Endothelial cell of umbilical vein (primary cell): ENCODE measurements at regions not wholly inside any gene's neighbourhood (a gene's known extent, or its start where the extent isn't known, plus 50 kb on each side); places are given as distances from the start of the nearest gene placed in this dataset.

Experiments used
- BruUV-seq: library from RNA; stranded (reverse); fragments of 400-500 nt; replicated peaks from 2 replicates; lab custom pipeline; 2021; lab: Mats Ljungman, UMichigan
- CTCF ChIA-PET: fragments of 300-600, 350-600 bp; sonication (Branson Sonifier 250); formaldehyde crosslinking; loops from one replicate; lab custom pipeline; 2021; ENCODE audit warnings: antibody characterized with exemption, inconsistent platforms; lab: Charles Lee
- POLR2A ChIA-PET: fragments of 300-600, 350-600 bp; sonication (Branson Sonifier 250); formaldehyde crosslinking; loops from one replicate; lab custom pipeline; 2021; ENCODE audit warnings: antibody characterized with exemption, inconsistent platforms; lab: Charles Lee
- DNase-seq: peaks from one replicate; pipeline ENCODE4 v3.0.0-alpha.2; 2011; ENCODE audit warnings: low read depth, low spot score
- FAIRE-seq: peaks from 2 replicates; lab custom pipeline; 2011; peaks lifted over from hg19 to GRCh38; lab: Jason Lieb, UNC
- H2AFZ ChIP-seq: 2 replicates; pipeline ENCODE4 v1.6.0; 2012; ENCODE audit warnings: low read depth, low read length, control low read depth, inconsistent platforms
- H3K27ac ChIP-seq: 2 replicates; pipeline ENCODE4 v1.5.1; 2011; ENCODE audit warnings: low read depth, mild to moderate bottlenecking, control low read depth, low read length, moderate library complexity; ENCODE audit not compliant: insufficient read depth
- H3K27me3 ChIP-seq, 2 experiments: 2 replicates each; pipeline versions ENCODE4 v1.6.0 to v1.6.1; 2011; ENCODE audit warnings: low read length in 2 of 2, mixed read lengths in 1 of 2; ENCODE audit not compliant: control insufficient read depth in 2 of 2, insufficient read depth in 2 of 2
- H3K36me3 ChIP-seq, 2 experiments: 2 replicates in 1 of 2; 3 replicates in 1 of 2; pipeline ENCODE4 v1.5.1; 2011; ENCODE audit warnings: low read length in 2 of 2, mild to moderate bottlenecking in 1 of 2, moderate library complexity in 1 of 2; ENCODE audit not compliant: control insufficient read depth in 2 of 2, insufficient read depth in 2 of 2; ENCODE audit errors: extremely low read depth in 1 of 2
- H3K4me1 ChIP-seq: 3 replicates; pipeline ENCODE4 v1.5.1; 2011; ENCODE audit warnings: mild to moderate bottlenecking, low read length; ENCODE audit not compliant: control insufficient read depth, insufficient read depth; ENCODE audit errors: extremely low read depth
- H3K4me2 ChIP-seq: 2 replicates; pipeline ENCODE4 v1.6.1; 2011; ENCODE audit warnings: low read length, control low read depth, mixed read lengths; ENCODE audit not compliant: insufficient read depth
- H3K4me3 ChIP-seq, 3 experiments: fragments of 200-600 bp in 1 of 3; sonication (generic), shearing (Covaris generic) in 1 of 3; replicated peaks in 1 of 3; 2 replicates each; pipeline ENCODE4 v1.5.1; 2011 to 2016; ENCODE audit warnings: control low read depth in 3 of 3, low read length in 3 of 3, mild to moderate bottlenecking in 2 of 3, inconsistent platforms in 1 of 3, low read depth in 1 of 3, moderate library complexity in 1 of 3; ENCODE audit not compliant: insufficient read depth in 1 of 3
- H3K79me2 ChIP-seq: 2 replicates; pipeline ENCODE4 v1.6.0; 2012; ENCODE audit warnings: low read length, inconsistent platforms; ENCODE audit not compliant: control insufficient read depth, insufficient read depth
- H3K9ac ChIP-seq: replicated peaks from 2 replicates; pipeline ENCODE3; 2011; ENCODE audit warnings: low read length, control low read depth; ENCODE audit not compliant: insufficient read depth; ENCODE audit errors: extremely low read depth
- H3K9me1 ChIP-seq: replicated peaks from 3 replicates; pipeline ENCODE4 v1.6.0; 2011; ENCODE audit warnings: mild to moderate bottlenecking, low read length; ENCODE audit not compliant: control insufficient read depth, insufficient read depth; ENCODE audit errors: extremely low read depth
- H3K9me3 ChIP-seq: replicated peaks from 2 replicates; pipeline ENCODE4 v1.5.1; 2012; ENCODE audit warnings: low read length, inconsistent platforms; ENCODE audit not compliant: control insufficient read depth, insufficient read depth
- H4K20me1 ChIP-seq: replicated peaks from 2 replicates; pipeline ENCODE3; 2011; ENCODE audit warnings: mild to moderate bottlenecking, low read length; ENCODE audit not compliant: control insufficient read depth, insufficient read depth; ENCODE audit errors: extremely low read depth
- EZH2 ChIP-seq: IDR thresholded peaks from 2 replicates; pipeline ENCODE4 v1.6.1; 2012; ENCODE audit warnings: borderline replicate concordance, low read depth, mild to moderate bottlenecking, moderate library complexity, low read length, inconsistent platforms; ENCODE audit not compliant: severe bottlenecking
- FOS ChIP-seq: IDR thresholded peaks from 2 replicates; pipeline ENCODE4 v1.6.1; 2011; ENCODE audit warnings: mild to moderate bottlenecking, low read length, moderate library complexity, borderline replicate concordance; ENCODE audit not compliant: insufficient read depth
- GATA2 ChIP-seq: IDR thresholded peaks from 2 replicates; pipeline ENCODE4 v1.7.0; 2011; ENCODE audit warnings: low read depth, mild to moderate bottlenecking, moderate library complexity, mixed read lengths, low read length; ENCODE audit not compliant: insufficient read length, insufficient read depth
- JUN ChIP-seq: IDR thresholded peaks from 2 replicates; pipeline ENCODE4 v1.6.1; 2011; ENCODE audit warnings: borderline replicate concordance, low read depth; ENCODE audit not compliant: insufficient read length, insufficient read depth
- MYC ChIP-seq: IDR thresholded peaks from one replicate; pipeline ENCODE4 v1.6.1; 2011; ENCODE audit warnings: mild to moderate bottlenecking, low read depth, low read length
- POLR2A ChIP-seq: IDR thresholded peaks from 2 replicates; pipeline ENCODE4 v1.6.1; 2012; ENCODE audit warnings: low read depth, mild to moderate bottlenecking, control low read depth, low read length
- POLR2AphosphoS5 ChIP-seq: IDR thresholded peaks from 2 replicates; pipeline ENCODE4 v1.6.1; 2012; ENCODE audit warnings: low read depth, mild to moderate bottlenecking, control low read depth, low read length, moderate library complexity; ENCODE audit not compliant: insufficient read depth
- dilution Hi-C: fragments of 300-500 bp; cut with MboI; formaldehyde crosslinking; loops from one replicate; pipeline ENCODE4 v1.15.0; 2019; ENCODE audit warnings: low sequenced_read_pairs; ENCODE audit not compliant: extremely low pct_ligation_motif_present
- intact Hi-C: fragments of 100-400 bp; cut with micrococcal nuclease; formaldehyde crosslinking; loops from one replicate; pipeline ENCODE4 v1.10.0; 2022
- TF ChIP-seq, protein P1 (sequence below), 2 donors: IDR thresholded peaks; 1 replicate in 1 of 2; 2 replicates in 1 of 2; pipeline ENCODE4 v1.5.1; 2011; ENCODE audit warnings: low read length in 2 of 2, mild to moderate bottlenecking in 2 of 2, moderate library complexity in 2 of 2, control low read depth in 1 of 2, inconsistent platforms in 1 of 2, low read depth in 1 of 2; ENCODE audit not compliant: insufficient read depth in 1 of 2; ENCODE audit errors: extremely low read depth in 1 of 2
- TF ChIP-seq, protein P2 (sequence below): IDR thresholded peaks from 2 replicates; pipeline ENCODE4 v1.6.1; 2011; ENCODE audit not compliant: insufficient read depth, insufficient read length

DNA sequence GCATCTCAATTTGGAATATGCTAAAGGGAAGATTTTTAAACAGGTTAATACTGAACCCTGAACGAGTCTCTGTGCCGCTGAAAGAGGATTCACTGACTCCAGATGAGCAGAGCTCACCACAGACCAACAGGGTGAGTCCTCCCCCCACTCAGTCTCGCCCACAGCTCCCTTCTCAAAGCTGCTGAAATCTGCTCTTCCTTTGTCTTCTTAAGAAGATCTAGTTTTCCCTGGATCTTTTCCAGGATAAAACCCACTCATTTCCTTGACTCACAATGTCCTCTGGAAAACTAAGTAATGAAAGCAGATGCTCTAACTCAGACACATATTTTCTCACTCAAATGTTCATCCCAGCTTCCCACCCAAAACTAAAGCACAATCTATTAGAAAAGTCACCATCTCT, 447.0 kb upstream of the PKN2 start:
- H2AFZ ChIP-seq, result no peak overlapping the region
- H3K27ac ChIP-seq, result no peak overlapping the region
- dilution Hi-C loops (no loop called here), intact Hi-C loops (no loop called here)
- H3K4me3 ChIP-seq, result no peak overlapping the region
- H3K9ac ChIP-seq, result no peak overlapping the region
- no peaks in the 10 kb centered on the region for H3K4me1 ChIP-seq
- no peaks in the 10 kb centered on the region for H3K9me1 ChIP-seq
- H4K20me1 ChIP-seq, result no peaks in the 10 kb centered on the region
- POLR2A ChIA-PET, result no interaction called here
- no TSS peak for BruUV-seq
- no peaks in the 10 kb centered on the region for H3K36me3 ChIP-seq
- no peaks in the 10 kb centered on the region for H3K9me3 ChIP-seq
- H3K27me3 ChIP-seq, result no peaks in the 10 kb centered on the region
- no peak overlapping the region for H3K4me2 ChIP-seq
- DNase-seq (no peak), FAIRE-seq (no peak)
- TF ChIP-seq MYC, result no peak
- TF ChIP-seq FOS, result no peak
- no peak for TF ChIP-seq POLR2A
- TF ChIP-seq, protein P1, sequence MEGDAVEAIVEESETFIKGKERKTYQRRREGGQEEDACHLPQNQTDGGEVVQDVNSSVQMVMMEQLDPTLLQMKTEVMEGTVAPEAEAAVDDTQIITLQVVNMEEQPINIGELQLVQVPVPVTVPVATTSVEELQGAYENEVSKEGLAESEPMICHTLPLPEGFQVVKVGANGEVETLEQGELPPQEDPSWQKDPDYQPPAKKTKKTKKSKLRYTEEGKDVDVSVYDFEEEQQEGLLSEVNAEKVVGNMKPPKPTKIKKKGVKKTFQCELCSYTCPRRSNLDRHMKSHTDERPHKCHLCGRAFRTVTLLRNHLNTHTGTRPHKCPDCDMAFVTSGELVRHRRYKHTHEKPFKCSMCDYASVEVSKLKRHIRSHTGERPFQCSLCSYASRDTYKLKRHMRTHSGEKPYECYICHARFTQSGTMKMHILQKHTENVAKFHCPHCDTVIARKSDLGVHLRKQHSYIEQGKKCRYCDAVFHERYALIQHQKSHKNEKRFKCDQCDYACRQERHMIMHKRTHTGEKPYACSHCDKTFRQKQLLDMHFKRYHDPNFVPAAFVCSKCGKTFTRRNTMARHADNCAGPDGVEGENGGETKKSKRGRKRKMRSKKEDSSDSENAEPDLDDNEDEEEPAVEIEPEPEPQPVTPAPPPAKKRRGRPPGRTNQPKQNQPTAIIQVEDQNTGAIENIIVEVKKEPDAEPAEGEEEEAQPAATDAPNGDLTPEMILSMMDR (IDR thresholded peaks at IDR 0.05; ENCODE audit: extremely low read depth in 1 of 2, insufficient read depth in 1 of 2, low read depth in 1 of 2, low read length in 2 of 2), result no peak
- TF ChIP-seq POLR2AphosphoS5, result no peak
- TF ChIP-seq EZH2, result no peak
- no peak for TF ChIP-seq JUN
- TF ChIP-seq, protein P2, sequence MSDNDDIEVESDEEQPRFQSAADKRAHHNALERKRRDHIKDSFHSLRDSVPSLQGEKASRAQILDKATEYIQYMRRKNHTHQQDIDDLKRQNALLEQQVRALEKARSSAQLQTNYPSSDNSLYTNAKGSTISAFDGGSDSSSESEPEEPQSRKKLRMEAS, result no peak
- no peak for TF ChIP-seq GATA2
- CTCF ChIA-PET, result interaction anchor here (1.3 kb wide), 1 partner anchor 56 kb away, joined by 3 read pairs; no protein-coding TSS in a partner anchor
- H3K79me2 ChIP-seq, result no peaks in the 10 kb centered on the region
